ENCODE measurements at regions not wholly inside any gene's neighbourhood (a gene's known extent, or its start where the extent isn't known, plus 50 kb on each side); places are given as distances from the start of the nearest gene placed in this dataset.
"Not testable (repeated sequence)": the region's sequence is repeated elsewhere in the genome, so short reads cannot be mapped to it uniquely, and the experiment has no call there.

DNA sequence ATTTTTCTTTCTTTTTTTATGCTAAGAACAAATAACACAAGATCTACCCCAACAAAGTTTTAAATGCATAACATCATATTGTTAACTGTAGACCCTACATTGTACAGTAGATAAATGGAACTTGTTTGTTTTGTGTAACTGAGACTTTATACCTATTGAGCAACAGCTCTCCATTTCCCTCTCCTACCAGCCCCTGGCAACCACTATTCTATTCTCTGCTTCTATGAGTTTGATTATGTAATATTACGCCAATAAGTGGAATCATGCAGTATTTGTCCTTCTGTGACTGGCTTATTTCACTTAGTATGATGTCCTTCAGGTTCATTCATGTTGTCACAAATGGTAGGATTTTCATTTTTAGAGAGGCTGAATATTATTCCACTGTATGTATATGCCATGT lies 308.2 kb upstream of the PRR16 start:
- no peak for DNase-seq

DNA sequence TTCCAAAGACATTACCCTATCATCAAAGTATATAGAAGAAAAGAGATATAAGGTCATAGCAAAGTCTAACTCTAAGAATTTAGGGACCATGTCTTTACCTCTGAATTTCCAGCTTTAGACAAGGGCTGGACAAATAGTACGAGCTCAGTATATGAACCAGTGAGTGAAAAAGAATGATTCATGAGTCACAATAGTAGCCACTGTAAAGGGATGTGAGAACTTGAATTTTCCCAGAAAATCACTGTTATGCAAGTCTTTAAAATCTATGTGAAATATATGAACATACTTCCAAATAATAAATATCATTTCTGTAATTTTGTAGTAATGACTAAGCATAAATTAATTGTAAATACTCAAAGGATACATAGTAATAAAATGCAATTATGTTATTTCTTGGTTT lies 305.9 kb upstream of the PRR16 start:
- DNase-seq, result no peak

DNA sequence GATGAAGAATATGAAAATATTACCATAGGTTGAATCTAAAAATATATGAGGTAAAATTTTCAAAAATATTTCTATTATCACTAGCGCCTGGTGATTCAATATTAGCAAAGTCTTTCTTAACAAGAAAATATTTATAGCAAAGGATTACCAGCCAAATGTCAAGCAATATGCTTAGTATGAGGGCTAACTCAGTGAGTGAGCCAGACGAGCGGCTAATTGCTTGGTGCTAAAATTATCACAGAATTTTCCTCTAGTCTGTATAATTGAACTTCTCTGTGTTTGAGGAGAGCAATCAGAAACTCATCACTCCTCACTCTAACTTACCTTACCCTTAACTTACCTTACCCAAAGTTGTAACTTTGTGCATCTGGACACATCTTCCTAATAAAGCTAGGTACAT lies 304.9 kb upstream of the PRR16 start:
- no peak for DNase-seq

DNA sequence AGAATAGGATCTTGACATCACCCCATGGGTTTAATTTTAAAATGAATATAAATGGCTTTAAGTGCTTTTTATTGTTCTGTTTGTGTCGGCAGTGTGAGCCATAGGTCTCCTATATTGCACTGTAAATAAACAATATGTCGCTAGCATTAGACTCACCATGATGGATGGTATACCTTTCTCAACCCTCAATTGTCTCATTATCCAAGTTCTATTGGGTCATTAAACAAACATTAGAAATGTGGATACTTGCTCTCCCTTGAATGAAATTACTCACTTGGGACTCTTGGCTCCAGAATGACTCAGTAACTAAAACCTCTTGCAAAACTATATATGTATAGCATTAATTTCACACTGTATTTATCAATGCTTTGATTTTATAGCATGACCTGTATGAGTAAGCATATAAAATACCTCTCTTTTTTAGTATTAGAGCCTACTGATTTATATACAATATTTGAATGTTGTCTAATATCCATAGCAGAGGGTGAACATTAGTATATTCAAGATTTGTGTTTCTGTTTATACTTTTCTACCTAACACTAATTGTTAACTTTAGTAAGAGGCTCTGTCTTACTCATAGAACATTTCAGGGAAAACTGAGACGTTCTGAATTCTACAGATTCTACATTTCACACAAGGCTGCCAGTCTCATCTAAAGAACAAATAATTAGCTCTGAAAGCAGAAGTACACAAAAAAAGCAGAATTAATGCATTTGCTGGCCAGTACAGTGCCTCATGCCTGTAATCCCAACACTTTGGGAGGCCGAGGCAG lies 303.8 kb upstream of the PRR16 start:
- DNase-seq, result no peak

DNA sequence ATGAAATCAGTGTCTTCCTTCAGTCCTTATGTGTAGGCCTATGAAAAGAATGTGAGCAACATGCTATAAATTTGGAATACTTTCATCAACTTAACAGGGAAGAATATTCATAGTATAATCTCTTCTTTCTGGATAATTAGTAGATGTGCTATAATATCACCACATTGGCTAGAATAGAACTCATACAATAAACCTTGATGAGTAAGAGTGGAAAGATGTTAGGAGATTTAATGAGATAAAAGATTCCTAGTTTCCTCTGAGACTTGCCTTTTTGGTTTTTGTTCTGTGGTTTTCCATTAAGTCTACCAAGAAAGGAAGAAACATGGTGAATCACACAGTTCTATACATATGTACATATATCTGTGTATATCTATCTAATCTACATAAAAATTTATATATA lies 301.8 kb upstream of the PRR16 start:
- no peak for DNase-seq

DNA sequence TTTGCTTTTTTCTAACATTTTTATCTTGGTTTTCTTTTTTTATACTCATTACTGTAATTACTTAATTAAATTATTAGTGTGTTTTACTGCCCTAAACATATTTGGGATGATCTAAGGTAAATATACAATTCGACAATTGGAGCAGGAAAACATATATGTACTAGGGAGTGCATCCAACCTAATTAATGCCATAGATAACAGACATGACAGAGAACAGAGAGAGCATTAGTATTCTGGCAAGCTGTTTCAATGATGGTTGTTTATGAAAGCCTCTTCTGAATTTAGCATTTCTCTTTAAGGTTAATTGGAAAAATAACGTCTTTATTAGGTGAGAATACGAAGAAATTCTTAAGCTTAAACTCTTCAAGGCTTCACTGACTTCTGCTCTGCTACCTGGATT lies 300.1 kb upstream of the PRR16 start:
- DNase-seq, result no peak

DNA sequence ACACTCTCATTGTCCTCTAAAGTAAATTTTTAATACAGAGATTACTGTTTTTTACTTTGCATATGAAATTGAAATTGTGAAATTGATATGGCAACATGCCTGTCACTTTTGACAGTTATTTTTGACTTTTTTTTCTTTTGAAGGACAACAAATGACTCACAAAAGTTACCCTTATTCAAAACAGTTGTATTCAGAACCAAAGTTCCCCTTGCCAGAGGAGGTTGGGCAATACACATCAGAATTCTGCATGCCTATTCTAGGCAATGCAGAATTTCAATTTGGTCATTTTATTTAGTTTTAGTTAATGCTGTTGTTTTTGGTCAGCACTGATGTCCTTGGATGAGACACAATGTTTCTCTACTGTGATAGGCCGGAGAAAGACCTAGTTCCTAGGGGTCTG lies 299.1 kb upstream of the PRR16 start:
- no peak for DNase-seq

DNA sequence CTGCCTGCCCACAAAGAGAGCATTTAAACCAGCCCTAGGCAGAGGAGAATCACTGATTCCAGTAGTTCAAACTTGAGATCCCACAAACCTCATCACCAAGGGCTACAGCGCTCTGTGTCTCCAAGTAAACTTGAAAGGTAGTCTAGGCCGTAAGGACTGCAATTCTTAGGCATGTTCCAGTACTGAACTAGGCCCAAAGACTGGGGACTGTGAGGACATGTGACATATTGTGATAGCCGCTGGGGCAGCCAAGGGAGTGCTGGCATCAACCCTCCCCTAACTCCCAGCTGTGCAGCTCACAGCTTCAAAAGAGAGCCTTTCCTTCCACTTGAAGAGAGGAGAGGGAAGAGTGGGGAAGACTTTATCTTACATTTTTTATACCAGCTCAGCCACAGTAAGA lies 291.0 kb upstream of the PRR16 start:
- DNase-seq, result no peak

DNA sequence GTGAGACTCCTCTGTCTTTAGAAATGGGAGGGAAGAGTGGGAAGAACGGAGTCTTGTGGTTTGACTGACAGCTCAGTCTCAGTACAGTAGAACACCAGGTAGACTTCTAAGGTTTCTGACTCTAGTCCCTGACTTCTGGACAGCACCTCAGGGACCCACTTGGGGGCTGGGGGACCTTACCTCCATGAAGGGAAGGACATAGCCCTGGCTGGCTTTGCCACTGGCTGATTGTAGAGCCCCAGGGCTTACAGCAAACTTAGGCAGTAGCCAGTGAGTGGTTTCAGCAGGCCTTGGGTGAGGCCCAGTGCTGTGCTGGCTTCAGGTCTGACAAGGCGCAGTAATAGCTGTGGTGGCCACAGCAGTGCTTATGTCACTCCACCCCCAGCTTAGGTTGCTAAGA lies 290.0 kb upstream of the PRR16 start:
- no peak for DNase-seq

DNA sequence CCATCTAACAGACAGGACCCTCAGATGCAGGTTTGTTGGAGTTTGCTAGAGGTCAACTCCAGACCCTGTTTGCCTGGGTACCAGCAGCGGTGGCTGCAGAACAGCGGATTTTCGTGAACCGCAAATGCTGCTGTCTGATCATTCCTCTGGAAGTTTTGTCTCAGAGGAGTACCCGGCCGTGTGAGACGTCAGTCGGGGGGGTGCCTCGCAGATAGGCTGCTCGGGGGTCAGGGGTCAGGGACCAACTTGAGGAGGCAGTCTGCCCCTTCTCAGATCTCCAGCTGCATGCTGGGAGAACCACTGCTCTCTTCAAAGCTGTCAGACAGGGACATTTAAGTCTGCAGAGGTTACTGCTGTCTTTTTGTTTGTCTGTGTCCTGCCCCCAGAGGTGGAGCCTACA lies 282.9 kb upstream of the PRR16 start:
- not testable (repeated sequence) for DNase-seq

DNA sequence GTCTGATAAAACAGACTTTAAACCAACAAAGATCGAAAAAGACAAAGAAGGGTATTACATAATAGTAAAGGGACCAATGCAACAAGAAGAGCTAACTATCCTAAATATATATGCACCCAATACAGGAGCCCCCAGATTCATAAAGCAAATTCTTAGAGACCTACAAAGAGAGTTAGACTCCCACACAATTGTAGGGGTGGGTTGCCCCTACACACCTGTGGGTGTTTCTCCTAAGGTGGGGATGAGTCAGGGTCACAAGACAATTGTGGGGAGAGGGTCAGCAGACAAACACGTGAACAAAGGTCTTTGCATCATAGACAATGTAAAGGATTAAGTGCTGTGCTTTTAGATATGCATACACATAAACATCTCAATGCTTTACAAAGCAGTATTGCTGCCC lies 269.4 kb upstream of the PRR16 start:
- not testable (repeated sequence) for DNase-seq

DNA sequence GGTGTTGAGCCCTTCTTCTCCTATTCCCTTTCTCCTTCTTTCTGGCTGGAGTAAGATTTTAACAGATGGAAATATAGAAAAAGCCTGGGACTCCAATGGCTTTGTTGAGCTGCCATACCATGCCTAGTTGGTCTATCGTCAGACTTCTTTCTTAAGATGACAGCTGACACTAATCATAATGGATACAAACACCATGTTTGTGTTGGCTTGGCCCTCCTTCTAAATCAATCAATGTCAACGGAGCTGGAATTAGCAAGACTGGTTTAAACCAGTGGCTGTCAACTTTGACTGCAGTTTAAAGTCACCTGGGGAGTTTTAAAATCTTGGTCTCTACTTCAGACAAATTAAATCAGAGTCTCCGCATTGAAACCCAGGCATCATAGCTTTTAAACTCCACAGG lies 264.5 kb upstream of the PRR16 start:
- DNase-seq, result peak; percentile 70

DNA sequence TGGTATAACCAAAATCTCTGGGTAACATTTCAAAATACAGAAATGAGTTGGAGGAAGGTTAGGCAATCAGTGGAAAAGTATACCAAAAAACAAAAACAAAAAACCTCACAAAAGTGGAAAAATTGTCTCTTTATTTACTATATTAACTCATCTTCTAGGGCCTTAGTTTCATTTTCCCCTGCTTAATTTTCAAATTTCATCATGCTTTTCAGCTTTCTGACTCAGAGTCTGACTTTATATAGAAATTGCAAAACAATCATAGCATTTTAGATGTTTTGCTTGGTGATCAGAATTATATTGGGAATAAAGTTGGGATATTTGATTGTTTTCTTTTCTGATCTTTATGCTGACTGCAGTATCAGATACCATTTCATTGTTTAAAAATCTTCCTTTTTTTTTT lies 257.0 kb upstream of the PRR16 start:
- DNase-seq, result no peak

DNA sequence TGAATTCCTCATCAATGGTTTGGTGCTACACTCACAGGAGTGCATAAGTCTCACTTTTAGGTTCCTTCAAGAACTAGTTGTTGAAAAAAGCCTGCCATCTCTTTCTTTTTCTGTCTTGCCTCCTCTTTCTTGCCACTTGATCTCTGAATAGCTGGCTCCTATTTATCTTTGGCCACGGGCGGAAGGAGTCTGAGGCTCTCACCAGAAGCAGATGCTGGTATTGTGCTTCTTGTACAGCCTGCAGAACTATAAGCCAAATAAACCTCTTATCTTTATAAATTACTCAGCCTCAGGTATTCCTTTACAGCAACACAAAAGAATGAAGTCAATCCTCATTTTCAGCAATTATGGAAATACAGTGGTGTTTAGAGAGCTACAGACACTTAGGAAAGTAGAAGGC lies 247.1 kb upstream of the PRR16 start:
- DNase-seq, result no peak

DNA sequence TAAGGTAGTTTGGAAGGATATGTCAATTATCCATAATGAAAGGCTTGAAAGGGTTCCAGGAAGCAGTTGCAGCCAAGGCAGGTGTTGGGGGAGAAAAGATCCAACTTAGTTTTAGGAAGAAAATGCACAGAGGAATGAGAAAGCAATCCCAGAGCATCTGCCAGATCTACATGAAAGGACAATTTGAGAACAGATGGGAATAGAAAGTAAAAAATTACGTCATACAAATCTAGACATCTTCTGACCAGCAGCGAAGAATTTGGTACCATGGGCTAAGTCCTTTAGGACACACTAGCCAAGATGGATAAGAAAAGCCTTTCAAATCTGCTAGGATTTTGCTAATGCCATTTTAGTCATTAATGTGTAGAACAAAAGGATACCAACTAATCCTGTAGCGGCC lies 244.1 kb upstream of the PRR16 start:
- DNase-seq, result peak; percentile 70

DNA sequence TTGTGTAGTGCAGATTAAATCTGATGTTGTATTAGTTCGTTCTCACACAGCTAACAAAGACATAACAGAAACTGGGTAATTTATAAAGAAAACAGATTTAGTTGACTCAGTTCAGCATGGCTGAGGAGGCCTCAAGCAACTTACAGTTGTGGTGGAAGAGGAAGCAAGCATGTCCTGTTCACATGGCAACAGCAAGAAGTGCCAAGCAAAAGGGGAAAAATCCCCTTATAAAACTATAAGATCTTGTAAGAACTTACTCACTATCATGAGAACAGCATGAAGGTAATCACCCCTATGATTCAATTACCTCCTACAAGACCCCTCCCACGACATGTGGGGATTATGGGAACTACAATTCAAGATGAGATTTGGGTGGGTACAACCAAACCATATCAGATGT lies 238.6 kb upstream of the PRR16 start:
- DNase-seq, result peak; percentile 35

DNA sequence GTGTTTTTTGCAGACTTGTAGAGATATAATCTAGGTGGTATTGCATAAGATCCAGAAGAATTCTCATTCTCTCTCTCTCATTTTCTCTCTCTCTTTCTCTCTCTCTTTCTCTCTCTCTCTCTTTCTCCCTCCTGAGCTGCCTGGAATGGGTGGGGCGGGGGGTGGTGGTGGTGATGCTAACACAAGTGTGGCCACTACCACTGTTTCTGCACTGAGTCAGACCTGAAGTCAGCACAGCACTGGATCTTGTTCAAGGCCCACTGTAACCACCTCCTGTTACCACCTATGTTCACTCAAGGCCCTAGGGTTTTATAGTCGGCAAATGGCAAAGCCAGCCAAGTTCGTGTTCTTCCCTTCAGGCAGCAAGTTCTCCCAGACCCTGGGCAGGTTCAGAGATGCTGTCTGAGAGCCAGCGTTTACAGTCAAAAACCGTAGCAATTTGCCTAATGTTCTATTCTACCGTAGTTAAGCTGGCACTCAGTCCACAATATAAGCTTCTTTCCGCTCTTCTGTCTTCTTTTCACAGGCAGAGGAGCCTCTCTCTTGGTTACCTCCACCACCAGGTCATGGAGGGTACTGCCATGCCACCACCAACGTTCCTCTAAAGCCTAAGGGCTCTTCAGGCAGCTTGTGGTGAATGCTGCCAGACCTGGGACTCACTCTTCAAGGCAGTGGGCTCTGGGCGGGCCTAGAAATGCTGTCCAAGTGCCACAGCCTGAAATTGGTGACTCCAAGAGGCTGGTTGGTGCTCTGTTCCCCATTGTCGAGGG lies 235.7 kb upstream of the PRR16 start:
- peak; percentile 0 for DNase-seq

DNA sequence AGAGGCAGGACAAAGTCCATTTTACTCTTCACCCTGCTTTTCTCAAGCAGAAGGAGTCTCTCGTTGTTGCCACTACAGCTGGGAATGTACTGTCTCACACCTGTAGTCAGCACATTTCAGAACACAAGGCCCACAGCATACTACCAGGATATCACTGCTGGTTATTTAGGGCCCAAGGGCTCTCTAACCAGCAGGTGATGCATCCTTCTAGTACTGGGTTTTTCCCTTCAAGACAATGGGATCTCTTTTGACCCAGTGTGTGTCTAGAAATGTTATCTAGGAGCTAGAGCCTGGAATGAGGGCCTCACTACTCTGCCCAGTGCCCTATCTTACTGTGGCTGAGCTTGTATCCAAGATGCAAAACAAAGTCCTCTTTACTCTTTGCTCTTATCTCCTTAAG lies 235.1 kb upstream of the PRR16 start:
- DNase-seq, result no peak

DNA sequence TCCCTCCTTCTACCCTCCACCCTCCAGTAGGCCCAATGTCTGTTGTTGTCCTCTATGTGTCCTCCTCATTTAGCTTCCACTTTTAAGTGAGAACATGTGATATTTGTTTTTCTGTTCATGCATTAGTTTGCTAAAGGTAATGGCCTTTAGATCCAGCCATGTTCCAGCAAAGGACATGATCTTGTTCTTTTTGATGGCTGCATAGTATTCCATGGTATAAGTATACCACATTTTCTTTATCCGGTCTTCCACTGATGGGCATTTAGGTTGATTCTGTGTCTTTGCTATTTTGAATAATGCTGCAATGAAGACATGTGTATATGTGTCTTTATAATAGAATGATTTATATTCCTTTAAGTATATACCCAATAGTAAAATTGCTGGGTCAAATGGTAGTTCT lies 232.5 kb upstream of the PRR16 start:
- no peak for DNase-seq

DNA sequence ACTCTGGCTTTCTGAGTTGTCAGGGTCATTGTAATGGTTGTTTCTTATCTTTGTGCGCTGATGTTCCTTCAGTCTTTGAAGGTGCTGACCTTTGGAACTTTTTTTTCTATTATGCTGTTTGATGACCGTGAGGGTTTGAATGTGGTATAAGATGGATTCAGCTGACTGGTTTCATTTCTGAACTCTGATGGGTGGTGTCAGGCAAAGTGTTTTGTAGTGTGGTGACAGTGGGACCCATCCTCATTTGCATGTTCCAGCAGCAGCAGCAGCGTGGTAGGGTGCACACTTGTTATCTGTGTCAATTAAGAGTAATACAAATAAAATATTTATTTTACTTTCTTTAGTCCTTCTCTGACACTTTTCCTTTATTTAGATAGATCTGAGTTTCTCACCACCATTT lies 227.7 kb upstream of the PRR16 start:
- DNase-seq, result no peak

DNA sequence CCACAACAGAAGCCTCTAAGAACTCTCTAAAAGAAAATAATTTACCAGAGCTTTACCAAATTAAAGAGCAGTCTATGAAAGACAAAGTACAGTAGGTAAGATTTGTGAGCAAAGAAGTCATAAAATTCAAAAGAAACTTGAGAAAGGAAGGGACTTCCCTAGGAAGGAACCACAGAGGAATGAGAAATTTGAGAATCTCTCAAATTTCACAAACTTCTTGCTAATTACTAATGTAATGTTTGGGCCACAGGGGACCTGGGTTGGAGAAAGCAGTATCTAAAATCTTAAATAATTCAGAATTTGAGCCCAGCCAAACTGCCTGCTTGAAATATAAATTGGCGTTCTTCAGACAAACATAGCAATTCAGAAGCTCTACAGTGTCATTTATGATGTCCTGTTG lies 225.0 kb upstream of the PRR16 start:
- DNase-seq, result no peak

DNA sequence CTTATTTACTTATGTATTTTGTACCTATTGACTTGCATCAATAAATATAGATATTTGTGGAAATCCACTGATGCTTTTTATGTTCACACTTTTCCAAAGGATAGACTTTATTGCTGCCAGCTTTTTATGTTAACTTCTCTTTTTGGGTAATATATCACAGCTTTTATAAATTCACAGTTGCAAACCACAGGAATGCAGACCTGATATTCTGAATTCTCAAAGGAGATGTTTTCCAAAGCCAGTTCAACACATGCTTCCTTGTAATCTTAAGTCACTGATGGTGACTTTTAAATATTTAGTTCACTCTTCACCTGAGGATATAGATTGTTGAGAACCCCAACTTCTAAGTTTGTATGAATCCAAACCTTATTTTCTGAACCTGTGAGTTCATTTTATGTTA lies 223.4 kb upstream of the PRR16 start:
- DNase-seq, result no peak

DNA sequence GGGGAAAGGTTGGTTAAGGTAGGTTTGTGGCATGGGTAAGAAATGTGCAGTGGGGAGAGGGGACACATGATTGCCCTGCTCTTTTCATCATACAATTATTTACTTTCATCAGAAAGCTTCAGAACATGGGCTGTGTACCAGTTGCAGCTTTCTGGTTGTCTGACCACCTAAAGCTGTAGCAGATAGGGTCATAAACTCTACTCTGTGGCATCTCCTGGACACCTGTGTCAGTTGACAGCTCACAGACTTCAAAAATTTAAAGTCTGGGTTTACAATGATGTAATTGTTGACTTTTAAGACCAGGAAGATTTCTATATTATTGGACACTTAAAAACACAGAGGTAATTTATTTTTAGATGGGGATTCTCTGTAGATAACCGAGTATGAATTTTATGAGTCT lies 222.7 kb upstream of the PRR16 start:
- no peak for DNase-seq

DNA sequence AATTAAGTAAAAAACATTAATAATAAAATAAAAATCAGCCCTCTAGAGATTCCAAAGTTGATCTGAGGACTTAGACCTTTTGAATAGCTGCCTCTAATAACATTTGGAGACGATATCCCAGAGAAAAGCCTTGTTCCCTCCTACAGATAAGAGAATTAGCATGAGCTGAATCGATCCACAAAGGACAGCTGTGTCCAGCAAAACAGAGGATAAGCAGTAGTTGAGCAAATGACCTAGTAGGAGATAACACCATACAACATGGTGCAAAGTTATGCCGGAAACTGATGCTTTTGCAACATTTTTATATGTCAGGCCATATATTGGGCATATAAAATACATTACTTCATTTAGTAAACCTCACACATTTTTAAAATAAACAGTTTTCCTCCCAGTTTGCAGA lies 212.2 kb upstream of the PRR16 start:
- peak; percentile 53 for DNase-seq

DNA sequence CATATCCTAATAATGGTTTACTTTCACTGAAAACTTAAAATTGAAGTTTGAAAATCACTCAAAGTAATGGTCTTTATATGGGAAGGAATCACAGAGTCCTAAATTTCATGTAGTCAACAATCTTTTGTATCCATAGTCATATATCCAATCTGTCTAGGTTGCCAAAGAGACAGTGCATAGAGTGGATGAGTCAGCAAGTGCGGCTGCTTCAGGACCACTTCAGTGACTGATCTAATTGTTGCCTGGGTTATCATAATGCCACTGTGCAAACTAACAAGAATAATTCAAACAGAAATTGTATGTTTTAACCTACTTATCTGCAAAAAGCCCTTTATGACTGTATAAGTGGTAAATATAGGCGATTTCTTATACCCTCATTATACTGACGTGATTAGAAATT lies 211.3 kb upstream of the PRR16 start:
- peak; percentile 5 for DNase-seq
